Lower leg skin (tissue), 3 donors: ENCODE measurements at regions not wholly inside any gene's neighbourhood (a gene's known extent, or its start where the extent isn't known, plus 50 kb on each side); places are given as distances from the start of the nearest gene placed in this dataset.

ENCODE experiments used
- CTCF ChIP-seq, 3 donors: fragments of 450-650 bp; IDR thresholded peaks; one replicate each; pipeline ENCODE4 v1.5.1; 2016; ENCODE audit warnings: antibody characterized with exemption in 3 of 3, mild to moderate bottlenecking in 3 of 3, moderate library complexity in 2 of 3
- POLR2A ChIP-seq, 2 donors: fragments of 450-650 bp; IDR thresholded peaks; one replicate each; pipeline ENCODE4 v1.6.1; 2016 to 2017; ENCODE audit warnings: antibody characterized with exemption in 2 of 2, mild to moderate bottlenecking in 1 of 2, moderate library complexity in 1 of 2

DNA sequence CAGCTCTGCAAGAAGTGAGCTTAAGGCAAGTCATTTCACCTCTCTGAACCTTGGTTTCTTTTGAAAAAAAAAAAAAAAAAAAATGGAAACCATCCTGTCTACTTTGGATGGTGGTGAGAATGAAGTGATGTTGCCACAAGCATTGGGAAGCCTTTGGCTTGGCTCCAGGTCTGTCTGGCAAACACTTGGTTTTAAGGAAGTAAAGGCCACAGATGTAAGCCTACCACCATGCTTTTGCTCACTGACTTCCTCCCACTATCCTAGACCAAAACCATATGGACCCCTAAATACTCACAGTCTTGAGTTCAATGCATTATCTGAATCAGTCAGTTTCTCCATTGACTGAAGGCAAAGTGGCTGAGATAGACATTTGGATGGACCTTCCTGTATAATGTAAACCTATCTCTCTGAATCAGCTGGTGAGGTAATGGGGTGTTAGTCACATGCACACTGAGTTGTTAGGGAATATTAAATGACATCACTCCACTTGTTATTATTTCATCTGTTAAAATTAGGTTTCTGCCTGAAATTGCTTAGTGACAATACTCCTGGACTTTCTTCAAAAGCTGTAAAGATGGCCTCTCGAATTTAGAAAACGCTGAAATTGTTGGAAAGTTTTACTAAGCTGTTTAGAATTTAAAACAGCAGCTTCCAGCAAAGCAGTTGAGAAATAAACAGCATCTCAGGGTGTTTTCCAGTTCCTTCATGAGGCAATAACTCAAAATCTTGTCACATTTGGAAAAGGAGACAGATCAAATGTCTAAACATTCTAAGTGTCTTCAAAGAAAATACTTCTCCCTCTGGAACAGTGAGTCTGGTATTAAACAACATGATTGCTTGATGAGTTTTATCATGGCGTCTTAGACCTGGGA is 833.5 kb downstream of the DHX35 start:
- TF ChIP-seq POLR2A (IDR thresholded peaks at IDR 0.05) (no peak), CTCF (IDR thresholded peaks at IDR 0.05) (no peak)
